CD4-positive, alpha-beta T cell treated with Interleukin-21 for 1 hour (primary cell): ENCODE measurements at regions not wholly inside any gene's neighbourhood (a gene's known extent, or its start where the extent isn't known, plus 50 kb on each side); places are given as distances from the start of the nearest gene placed in this dataset.

Experiments
- DNase-seq: peaks from one replicate; pipeline ENCODE4 v3.0.0-alpha.2; 2020

DNA sequence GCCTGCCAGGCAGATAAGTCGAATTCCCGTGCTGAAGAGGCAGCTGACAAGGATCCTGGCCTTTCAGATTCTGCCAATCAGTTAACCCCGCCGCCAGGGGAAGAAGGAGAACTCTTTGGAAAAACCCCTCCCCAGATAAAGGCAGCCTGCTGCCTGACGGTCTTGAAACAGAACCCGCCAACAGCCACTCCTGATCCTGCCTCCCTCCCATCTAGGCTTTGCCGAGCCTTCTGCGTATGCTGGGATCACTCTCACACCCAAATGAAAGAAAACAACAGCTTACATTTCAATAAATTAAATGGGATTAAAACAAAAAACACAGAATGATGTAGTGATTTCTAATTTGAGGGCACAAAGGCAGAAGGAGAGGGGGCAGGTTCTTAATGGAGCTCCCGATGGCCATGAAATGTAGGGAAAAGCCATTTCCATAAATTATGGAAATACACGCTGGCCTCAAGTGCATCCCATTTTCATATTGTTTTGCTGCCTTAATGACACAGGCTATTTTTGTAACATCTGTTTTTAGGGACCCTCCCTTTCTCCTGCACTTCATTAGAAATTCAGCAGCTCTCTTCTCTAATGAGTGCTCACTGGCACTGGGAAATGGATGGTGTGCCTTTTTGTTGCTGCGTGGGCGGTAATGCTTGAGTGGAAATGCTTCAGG lies 319.1 kb downstream of the MED10 start:
- no peak for DNase-seq

DNA sequence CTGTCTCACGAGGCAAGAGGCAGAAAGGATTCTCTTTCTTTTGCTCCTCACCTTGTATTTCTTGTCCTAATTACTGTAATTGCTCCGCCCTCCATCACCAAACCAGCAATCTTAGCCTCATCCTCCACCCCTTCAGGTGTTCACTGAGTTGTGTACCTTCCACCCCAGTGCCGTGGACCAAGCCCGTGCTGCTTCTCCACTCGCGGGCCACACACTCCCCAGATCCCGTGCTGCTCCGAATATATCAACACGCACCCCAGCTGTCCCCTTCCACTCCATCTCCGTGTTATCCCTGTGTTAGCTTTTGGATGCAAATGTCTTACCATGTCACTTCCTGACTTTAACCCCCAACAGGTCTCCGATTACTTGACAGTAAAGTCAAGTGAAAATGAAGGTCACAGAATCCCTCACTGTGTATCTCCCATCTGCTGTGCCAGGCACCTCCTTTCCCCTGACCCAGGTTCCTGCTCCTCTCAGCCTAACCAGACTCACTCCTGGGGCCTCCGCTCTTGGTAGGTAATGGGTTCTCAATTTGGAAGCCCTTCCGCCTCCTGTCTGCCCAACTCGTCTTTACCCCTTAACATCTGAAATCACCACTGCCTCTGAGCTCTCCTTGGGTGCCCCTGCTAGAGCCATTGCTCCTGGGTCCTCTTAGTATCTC lies 320.2 kb downstream of the MED10 start:
- DNase-seq, result no peak

DNA sequence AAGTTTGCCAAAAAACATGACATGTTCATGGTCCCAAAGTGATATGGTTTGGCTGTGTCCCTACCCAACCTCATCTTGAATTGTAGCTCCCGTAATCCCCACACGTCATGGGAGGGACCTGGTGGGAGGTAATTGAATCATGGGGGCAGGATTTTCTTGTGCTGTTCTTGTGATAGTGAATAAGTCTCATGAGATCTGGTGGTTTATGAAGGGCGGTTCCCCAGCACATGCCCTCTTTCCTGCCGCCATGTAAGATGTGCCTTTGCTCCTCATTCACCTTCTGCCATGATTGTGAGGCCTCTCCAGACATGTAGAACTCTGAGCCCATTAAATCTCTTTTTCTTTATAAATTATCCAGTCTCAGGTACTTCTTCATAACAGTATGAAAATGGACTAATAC lies 322.1 kb downstream of the MED10 start:
- no peak for DNase-seq

DNA sequence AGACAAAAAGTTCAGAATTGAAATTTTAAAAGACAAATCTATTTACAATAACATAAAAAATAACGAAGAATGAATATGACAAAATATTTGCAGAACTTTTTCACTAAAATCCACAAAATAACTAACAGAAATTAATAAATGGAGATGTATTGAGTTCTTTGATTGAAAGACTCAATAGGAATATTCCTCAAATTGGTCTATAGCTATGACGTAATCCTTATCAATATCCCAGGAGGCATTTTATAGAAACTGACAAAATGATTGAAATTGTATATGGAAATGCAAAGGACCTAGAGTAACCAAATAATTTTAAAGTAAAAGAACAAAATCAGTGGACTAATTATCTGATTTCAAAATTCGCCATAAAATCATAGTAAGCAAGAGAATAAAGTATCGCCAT lies 328.7 kb downstream of the MED10 start:
- DNase-seq, result no peak

DNA sequence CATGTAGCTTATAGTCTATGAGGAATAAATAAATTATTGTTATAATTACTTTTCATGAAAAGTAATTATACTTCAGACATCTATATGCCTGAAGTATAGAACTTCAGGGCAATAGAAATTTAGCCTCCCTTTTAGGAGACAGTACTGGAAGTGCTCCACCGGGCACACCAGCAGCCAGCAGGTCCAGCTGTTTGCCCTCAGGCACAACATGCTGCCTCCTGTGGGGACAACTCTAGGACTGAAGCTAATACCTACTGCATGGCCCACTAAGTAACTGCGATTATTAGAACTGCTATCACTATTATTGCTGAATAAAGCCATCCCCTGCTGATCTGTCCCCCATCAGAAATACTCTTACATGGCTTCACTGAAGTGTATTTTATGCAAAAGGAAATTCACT lies 329.6 kb downstream of the MED10 start:
- no peak for DNase-seq

DNA sequence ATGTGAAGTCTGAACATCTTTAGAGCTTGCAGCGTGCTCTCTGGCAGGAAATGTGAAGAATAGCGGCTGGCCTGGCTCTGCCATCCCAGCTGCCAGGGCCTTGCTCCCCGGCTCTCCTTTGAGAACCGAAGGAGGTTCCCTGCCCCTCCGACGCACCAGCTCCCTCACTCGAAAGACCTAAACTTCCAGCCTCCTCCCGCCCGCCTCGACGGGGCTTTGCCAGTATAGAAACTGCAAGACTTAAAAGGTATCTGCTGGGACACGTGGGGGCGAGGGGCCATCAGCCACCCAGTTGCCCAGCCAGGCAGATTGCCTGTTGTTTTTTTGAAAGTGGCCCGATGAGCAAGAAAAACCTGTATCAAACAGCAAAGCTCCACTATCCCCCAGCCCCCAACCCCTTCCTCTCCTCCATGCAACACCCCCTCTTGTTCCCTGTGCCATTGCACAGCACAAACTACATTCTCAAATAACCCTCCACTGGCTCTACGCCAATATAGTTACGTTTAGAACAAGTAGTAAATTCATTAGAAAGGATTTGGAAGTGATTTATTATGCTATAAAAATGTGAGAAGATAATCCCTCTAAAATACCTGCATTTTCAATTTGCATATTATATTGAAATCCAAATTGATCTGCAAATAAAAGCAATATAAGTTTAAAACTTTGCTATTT lies 331.9 kb downstream of the MED10 start:
- DNase-seq, result no peak

DNA sequence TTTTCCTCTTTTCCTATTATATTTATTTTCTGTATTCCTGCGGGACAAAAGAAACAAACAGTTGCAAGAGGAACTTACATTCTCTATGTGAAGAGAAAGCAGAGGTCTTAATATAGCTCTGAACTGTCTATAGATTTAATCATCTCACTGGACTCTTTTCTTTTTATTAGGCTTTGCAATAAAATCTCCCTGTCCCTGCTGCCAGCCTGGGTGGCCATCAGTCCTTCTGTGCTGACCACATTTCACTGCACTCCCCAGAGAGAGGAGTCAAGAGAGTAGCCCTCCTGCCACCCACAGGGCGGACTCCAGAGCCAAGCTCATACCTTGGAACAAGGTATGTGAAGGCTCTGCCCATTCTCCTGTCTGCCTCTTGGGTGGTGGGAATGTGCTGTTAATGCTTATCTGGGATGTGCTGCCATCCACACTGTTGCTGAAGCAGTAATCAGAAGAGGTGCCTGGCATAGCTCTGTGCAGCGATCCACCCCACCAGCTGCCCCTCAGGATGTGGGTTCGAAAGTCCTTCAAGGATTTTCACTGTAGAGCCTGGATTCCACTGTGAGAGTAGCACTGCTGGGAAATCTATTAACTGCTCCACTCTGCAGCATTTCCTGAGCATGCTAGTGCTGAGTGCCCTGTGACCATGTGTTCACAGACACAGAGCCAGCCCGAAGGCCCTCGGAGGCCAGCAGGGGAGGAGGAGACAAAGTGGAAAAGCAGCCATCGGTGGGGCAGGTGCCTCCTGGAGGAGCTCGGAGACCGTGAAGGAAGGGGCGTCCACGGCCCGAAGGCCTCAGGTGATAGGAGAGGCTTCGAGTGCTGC lies 334.6 kb downstream of the MED10 start:
- no peak for DNase-seq

DNA sequence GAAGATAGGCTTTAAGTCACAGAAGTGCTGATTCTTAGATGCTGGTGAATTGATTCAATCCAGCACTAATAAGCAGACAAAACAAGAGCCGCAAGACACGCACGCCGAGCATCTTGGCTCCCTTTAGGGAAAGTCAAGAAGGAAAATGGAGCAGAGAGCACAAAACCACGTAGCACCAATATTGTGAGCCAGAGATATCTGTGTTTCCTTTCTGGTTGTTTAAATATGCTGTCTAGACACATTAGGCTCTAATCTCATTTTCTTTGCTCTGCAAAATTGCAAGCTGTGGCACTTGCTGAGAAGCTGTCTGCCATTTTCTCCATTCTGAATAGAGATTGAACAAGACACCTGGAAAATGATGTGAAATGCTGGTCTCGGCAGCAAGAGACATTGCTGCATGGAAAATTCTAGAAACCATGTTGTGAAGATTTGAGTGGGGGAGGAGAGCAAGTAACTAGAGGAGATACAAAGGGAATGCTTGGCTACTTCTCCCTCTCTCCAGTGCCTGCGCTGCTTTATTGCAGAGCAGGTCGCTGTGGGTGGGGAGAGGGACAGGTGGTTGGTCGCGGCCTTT lies 336.3 kb downstream of the MED10 start:
- DNase-seq, result no peak

DNA sequence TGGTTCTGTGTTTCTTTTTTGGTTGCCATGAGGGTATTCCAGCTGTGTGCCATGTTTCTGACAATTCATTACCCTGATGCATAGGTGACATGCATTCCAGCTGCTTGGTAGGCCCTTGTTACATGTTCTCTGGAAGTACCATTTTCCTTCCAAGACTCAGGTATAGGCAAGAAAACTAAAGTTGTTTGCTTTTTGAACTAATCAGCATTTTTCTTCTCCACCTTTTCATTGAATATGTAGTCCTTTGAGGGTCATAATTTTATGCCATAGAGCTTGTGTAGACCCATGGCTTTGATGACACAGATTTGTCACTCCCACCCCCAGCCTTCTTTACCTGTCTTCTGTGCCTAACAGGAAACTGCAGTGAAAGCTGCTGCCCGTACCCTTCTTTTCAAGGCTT lies 339.2 kb downstream of the MED10 start:
- no peak for DNase-seq

DNA sequence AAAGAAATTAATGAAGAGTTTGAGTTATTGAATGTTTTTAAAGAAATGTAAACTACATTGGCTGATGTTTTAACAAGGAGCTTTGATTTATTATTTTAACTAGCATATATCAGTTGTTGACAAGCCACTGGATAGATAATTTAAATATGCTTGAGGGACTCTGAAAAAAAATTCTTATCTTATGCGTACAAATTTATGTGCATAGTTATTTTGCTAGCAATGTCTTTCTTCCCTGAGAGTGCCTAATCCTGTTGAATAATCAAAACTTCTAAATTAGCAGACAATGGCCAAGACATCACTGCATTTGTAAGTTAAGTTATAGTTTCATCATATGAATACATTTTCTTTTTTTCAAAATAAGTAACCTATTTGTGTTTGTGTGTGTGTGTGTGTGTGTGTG lies 342.3 kb downstream of the MED10 start:
- no peak for DNase-seq

DNA sequence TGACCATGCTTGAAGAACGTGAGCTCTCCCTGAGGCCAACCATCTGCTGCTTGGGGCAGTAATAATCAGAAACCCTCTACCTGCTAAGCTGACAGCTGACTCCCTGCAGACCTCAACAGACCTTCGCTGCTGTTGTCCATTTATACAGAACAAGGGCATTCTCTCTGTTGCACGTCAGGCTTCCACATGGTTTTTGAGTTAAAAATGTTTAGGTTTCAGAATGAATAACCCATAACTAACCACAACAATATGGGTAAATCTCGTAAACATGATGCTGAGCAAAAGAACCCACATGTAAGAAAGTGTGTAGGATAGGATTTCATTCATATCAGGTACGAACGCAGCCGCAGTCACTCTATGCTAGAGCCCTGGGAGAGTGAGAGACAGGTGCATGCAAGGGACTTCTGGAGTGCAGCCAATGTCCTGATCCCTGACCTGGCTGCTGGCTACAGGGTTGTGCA lies 348.5 kb downstream of the MED10 start:
- DNase-seq, result no peak

DNA sequence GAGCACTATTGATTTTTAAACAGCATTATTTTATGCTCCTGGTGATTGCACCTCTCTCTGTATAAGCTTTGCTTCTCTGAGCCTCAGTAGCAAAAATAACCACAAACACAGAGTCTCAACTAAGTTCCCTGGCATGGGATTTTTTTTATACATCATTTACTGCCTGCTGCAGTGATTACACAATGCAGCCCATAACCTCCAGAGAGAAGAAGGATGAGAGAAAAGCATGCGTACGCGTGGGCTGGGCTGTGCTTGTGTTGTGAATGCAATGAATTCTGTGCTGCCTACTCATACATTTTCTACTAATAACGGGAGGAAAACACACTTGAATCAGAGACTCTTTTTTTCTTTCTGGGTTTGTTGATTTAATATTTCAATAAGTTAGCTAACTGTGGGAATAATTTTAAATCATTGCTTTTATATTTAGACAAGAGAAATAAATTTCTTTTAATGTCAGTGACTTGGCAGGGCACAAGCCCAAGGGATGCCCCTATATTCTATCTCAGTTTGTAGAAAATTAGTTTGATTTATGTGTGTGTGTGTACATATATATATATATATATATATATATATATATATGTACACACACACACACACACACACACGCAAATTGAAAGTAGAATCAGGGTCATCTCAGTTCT lies 351.5 kb downstream of the MED10 start:
- DNase-seq, result no peak

DNA sequence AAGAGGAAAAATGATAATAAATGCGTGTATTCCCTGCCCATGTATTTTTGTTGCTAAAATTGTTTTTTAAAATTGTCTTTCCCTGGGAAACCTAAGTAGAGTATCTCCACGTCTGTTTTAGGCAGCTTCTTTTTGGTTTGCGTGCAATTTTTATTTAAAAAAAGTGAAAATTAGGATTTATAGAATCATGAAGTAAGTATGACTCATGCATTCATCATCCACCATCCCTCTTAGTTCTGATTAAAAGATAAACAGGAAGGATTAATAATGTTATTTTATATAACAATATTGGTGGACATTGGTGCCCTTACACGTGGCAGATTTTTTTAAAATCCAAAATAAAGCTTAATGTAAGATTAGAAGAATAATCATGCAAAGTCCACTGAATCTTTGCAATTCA lies 358.7 kb downstream of the MED10 start:
- no peak for DNase-seq

DNA sequence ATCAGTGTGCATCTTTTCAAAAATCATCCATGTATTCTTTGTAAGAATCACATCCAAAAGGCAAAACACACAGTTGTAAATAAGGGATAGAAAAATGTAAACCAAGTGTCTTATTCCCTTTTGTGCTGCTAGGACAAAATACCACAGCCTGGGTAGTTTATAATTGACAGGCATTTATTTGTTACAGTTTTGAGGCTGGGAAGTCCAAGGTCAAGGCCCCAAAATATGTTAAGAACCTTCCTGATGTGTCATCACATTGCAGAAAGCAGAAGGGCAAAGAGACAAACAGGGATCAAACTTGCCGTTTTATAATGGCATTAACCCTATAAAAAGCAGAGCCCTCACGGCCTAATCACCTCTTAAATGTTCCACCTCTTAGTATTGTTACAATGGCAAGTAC lies 364.8 kb downstream of the MED10 start:
- no peak for DNase-seq

DNA sequence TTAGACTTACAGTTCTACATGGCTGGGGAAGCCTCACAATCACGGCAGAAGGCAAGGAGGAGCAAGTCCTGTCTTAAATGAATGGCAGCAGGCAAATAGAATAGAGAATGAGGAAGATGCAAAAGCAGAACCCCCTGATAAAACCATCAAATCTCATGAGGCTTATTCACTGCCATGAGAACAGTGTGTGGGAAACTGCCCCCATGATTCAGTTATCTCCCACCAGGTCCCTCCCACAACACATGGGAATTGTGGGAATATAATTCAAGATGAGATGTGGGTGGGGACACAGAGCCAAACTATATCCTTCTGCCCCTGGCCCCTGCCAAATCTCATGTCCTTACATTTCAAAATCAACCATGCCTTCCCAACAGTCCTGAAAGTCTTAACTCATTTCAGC lies 367.1 kb downstream of the MED10 start:
- DNase-seq, result no peak

DNA sequence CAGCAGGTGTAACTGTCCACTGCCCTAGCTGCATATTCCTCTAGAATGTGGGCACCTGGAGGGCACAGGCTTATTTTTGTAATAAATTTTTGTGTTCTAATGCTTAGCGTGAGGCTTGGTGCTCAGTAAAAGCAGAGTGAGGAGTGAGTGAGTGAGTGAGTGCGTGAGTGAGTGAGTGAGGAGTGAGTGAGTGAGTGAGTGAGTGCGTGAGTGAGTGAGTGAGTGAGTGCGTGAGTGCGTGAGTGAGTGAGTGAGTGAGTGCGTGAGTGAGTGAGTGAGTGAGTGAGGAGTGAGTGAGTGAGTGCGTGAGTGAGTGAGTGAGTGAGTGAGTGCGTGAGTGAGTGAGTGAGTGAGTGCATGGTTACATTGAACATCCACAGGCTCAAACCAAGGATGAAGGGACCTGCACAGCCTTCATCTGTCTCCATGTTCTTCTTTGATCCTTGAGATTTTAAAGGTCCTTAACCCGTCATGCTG lies 371.5 kb downstream of the MED10 start:
- no peak for DNase-seq

DNA sequence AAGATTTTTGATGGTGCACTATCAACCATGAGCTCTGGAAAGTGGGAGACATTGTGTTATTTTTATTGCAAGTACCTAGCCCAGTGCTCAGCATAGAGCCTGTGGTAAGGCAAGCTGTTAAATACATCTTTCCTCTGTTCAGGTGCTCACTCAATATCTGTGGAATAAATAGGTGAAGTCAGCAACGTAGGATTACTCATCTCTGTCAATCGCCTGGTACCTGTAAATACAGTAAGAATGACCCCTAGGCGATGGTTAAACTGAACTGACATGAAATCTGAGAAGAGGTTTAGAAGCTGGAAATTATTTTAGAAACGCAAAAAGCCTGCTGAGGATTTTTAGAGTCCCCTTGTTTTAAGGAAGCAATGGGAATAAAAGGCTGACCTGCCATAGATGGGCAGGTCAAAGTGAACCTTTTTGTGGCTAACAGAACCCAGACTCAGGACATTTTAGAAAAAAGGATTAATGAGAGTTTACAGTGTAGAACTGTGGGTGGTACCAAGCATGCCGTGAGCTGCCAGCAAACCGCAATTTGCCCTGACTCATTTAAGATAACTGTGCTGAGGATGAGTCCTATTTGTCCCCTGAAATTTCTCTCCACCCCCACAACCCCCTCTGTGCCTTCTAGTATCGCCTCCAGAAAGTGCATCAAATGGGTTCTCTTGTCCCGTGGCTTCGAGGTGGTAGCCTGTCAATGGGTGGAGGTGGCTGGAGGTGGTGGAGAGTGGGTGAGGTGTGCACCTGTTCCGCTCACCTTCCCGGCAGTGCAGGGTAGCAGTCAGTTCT lies 375.1 kb downstream of the MED10 start:
- no peak for DNase-seq

DNA sequence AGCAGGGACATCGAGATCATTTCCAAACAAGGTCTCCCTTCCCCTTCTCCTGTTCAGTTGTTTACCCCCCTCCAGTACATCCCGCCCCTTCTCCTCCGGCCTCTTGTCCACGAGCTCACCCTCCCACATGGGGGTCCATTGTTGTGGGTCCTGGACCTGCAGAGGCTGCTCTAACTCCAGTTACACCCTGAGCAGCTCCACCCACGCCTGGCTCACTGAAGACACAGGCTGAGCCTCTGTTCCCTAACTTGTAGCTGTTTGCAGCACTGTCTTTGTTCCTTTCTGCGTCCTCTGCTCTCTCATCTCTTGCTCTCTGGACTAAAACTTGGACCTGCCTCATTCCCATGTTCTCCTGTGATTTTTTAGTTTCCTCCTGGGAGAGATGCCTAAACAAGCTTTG lies 377.5 kb downstream of the MED10 start:
- DNase-seq, result no peak

DNA sequence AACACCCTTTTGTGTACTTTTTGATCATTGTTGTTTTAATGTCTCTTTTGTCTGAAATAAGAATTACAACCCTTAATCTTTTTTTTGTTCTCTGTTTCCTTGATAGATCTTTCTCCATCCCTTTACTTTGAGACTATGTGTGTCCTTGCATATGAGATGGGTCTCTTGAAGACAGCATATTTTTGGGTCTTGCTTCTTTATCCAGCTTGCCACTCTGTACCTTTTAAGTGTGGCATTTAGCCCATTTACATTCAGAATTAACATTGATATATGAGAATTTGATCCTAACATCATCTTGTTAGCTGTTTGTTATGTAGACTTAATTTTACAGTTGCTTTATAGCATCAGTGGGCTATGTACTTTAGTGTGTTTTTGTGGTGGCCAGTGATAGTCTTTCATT lies 382.5 kb downstream of the MED10 start:
- DNase-seq, result no peak

DNA sequence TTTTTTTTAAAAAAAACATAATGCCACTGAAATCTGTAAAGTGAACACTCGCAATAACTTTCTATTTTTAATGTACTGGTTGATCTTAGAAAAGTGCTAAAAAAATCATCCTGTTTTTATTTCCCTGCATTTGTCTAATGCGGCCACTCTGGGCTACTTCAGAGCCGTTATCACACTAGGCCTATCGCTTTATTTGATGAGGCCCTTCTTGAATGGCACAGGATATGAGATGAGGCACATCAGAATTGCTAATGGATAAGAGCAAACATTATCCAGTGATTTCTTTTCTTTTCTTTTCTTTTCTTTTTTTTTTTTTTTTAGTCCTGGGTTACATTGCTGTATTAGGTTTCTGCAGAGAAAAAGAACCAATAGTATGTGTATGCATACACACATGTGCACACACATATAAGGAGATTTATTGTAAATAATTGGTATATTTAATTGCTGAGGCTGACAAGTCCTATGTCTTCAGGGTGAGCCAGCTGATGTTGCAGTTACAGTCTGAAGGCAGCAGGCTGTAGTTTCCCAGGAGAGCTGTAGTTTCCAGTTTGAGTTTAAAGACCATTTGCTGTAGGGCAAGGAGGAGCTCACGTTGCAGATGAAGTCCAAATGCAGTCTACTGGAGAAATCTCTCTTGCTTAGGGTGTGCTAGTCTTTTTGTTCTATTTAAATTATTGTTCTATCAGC lies 391.7 kb downstream of the MED10 start:
- DNase-seq, result no peak

DNA sequence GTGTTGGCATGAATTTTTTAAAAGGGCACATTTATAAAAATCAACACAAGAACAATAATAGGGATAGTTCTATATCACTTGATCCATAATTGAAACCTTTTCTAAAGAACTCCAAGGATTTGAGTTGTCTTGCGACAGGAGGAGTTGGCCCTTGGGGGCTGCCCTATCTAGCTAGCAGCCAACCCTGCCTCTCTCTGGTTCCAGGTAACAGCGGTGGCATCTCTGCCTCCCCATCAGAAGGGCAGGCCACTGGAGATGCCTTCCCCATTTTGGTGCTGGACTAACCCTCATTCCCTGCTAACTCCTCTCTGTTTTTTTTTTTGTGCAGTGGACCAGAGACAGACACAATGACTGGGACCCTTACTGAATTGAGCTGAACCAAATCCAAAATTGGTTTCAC lies 393.0 kb downstream of the MED10 start:
- no peak for DNase-seq
